Stomach (tissue), 4 donors: ENCODE measurements at regions not wholly inside any gene's neighbourhood (a gene's known extent, or its start where the extent isn't known, plus 50 kb on each side); places are given as distances from the start of the nearest gene placed in this dataset.

ENCODE experiments used
- POLR2AphosphoS5 ChIP-seq, 3 donors: sonication (generic); formaldehyde crosslinking; IDR thresholded peaks; one replicate each; pipeline ENCODE4 v1.6.1; 2016; ENCODE audit warnings: antibody characterized with exemption in 3 of 3
- TF ChIP-seq, protein P1 (sequence below), 7 experiments: fragments of 450-650 bp in 4 of 7; fragments of 200-600 bp in 3 of 7; sonication (generic) in 3 of 7; IDR thresholded peaks; one replicate each; pipeline ENCODE4 v1.5.1; 2016 to 2019; ENCODE audit warnings: antibody characterized with exemption in 7 of 7, control low read depth in 2 of 7, mild to moderate bottlenecking in 1 of 7

DNA sequence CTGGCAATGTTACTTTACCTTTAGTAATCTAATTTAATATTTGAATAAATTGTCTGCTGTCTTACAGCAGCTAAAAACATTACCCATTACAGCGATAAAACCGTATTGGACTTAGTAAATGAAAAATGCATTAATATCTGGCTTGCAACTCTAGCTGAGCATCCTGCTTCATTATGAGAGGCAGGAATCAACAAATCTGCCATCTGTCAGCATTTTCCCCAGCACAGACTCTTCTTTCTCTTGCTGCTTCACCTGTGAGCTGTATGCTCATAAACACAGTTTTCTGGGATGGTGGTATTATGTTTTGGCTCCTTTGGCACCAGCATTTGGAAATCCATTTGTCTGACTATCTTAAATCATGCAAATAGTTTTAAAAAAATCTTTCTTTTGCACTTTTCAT lies 487.1 kb downstream of the KCNT2 start:
- TF ChIP-seq, protein P1, sequence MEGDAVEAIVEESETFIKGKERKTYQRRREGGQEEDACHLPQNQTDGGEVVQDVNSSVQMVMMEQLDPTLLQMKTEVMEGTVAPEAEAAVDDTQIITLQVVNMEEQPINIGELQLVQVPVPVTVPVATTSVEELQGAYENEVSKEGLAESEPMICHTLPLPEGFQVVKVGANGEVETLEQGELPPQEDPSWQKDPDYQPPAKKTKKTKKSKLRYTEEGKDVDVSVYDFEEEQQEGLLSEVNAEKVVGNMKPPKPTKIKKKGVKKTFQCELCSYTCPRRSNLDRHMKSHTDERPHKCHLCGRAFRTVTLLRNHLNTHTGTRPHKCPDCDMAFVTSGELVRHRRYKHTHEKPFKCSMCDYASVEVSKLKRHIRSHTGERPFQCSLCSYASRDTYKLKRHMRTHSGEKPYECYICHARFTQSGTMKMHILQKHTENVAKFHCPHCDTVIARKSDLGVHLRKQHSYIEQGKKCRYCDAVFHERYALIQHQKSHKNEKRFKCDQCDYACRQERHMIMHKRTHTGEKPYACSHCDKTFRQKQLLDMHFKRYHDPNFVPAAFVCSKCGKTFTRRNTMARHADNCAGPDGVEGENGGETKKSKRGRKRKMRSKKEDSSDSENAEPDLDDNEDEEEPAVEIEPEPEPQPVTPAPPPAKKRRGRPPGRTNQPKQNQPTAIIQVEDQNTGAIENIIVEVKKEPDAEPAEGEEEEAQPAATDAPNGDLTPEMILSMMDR (IDR thresholded peaks at IDR 0.05) = no peak
- no peak for TF ChIP-seq POLR2AphosphoS5 (IDR thresholded peaks at IDR 0.05)
